Inferior parietal cortex (tissue), 1 donor: ENCODE measurements at regions not wholly inside any gene's neighbourhood (a gene's known extent, or its start where the extent isn't known, plus 50 kb on each side); places are given as distances from the start of the nearest gene placed in this dataset.
"Not testable (repeated sequence)": the region's sequence is repeated elsewhere in the genome, so short reads cannot be mapped to it uniquely, and the experiment has no call there.

Source experiments
- DNase-seq: peaks from one replicate; pipeline ENCODE4 v3.0.0-alpha.2; 2016; ENCODE audit errors: extremely low spot score

DNA sequence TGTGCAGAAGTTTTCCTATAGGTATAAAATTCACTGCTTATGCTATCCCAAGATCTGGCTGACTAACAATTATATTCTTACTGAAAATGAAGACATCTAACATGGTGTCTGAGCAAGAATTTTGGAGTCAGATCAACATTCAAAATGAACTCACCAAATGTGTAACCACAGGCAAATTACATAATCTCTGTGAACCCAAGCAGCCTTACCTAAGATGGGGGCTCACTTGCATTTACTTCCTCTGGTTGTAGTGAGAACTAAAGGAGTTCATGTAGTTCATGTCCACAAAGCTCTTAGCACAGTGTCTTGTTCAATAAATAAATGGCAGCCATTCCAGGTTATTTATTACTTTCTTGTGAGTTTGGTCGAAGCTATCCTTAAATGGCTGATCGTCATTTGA is 163.9 kb upstream of the LCORL start:
- no peak for DNase-seq

DNA sequence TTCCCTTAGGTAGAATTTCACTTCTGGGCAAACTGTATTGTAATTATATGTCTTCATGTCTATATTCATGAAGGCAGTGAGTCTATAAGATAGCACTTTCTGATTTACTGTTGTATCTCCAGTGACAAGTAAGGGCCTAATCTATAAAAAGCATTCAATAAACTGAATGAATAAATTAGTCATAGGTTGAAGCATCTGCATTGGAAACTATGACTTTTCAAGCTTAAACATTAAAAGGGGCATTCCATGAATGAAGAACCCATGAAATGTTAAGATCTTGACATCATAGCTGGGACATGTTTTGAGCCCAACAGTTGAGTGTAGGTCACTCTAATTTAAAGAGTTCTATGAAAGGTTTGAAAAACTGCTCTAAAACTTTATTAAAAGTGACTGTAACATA is 159.3 kb upstream of the LCORL start:
- no peak for DNase-seq

DNA sequence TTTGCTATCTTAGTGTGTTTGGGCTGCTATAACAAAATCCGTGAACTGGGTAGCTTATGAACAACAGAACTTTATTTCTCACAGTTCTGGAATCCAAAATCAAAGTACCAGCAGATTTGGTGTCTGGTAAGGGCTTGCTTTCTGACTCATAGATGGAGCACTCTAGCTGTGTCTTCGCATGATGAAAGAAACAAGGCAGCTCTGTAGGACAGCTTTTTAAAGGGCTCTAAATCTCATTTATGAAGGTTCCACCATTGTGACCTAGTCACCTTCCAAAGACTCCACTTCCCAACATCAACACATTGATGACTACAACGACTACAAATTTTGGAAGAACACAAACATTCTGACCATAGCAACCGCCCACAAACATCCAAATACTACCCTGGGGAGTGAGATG is 158.6 kb upstream of the LCORL start:
- DNase-seq = no peak

DNA sequence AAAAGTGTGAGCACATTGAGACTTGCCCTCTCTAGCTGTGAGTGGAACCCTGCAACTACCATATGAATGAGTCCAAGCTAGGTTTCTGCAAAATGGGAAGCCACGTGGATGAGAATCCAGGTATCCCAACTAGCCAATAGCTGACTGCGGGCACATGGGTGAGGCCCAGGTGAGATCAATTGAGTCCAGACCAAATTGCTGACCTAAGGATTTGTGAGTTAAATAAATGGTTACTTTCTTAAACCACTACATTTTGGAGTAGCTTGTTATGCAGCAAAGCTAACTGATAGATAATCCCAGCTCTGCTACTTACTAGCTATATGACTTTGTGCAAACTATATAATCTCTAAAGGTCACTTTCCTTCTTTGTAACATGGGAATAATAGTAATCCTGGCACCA is 150.3 kb upstream of the LCORL start:
- DNase-seq = no peak

DNA sequence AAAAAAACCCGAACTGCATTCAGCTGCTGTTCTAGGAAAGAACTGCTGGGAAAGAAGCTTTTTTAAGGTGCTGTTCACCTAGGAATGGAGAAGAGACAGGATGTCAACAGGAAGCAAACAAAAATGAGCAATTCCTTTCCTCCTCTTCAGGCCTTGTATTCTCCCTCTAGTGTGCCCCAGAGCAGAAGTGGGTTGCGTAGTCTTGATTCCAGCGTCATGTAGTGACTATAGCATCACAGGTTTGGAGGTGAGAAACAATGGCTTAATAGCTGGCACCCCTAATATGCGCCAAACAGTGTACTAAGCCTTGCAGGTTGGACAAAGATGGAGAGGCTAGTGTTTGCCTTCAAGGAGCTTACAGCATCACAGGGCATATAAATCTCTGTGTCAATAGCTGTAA is 146.3 kb upstream of the LCORL start:
- no peak for DNase-seq

DNA sequence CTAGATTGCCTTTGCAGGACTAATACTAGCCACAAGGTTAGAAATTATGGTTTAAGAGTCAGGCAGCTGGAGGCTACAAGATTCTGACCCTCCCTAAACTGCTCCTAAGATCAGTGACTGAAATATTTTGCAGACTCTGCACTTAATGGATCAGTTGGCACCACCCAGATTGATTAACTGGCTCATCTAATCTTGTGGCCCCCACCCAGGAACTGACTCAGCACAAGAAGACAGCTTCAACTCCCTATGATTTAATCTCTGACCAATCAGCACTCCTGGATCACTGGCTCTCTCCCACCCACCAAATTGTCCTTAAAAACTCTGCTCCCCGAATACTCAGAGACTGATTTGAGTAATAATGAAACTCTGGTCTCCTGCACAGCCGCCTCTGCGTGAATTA is 145.4 kb upstream of the LCORL start:
- no peak for DNase-seq

DNA sequence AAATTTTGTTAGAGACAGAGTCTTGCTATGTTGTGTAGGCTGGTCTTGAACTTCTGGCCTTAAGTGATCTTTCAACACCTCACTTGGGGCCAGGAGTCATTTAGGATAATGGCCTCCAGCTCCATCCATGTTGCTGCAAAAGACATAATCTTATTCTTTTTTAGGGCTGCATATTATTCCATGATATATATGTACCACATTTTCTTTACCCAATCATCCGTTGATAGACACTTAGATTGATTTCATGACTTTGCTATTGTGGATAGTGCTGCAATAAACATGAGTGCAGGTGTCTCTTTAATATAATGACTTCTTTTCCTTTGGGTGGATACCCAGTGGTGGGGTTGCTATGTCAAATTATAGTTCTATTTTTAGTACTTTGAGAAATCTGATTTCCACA is 140.9 kb upstream of the LCORL start:
- no peak for DNase-seq

DNA sequence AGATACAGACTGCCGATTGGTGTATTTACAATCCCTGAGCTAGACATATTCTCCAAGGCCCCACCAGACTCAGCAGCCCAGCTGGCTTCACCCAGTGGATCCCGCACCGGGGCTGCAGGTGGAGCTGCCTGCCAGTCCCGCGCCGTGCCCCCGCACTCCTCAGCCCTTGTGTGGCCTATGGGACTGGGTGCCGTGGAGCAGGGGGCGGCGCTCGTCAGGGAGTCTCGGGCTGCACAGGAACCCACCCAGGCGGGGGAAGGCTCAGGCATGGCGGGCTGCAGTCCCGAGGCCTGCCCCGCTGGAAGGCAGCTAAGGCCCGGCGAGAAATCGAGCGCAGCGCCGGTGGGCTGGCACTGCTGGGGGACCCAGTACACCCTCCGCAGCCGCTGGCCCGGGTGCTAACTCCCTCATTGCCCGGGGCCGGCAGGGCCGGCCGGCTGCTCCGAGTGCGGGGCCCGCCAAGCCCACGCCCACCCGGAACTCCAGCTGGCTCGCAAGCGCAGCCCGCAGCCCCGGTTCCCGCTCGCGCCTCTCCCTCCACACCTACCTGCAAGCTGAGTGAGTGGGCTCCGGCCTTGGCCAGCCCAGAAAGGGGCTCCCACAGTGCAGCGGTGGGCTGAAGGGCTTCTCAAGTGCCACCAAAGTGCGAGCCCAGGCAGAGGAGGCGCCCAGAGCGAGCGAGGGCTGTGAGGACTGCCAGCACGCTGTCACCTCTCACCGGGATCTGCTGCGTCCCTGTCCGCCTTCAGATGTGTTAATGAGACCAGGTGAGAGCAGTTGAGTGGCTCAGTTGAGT is 137.8 kb upstream of the LCORL start:
- not testable (repeated sequence) for DNase-seq

DNA sequence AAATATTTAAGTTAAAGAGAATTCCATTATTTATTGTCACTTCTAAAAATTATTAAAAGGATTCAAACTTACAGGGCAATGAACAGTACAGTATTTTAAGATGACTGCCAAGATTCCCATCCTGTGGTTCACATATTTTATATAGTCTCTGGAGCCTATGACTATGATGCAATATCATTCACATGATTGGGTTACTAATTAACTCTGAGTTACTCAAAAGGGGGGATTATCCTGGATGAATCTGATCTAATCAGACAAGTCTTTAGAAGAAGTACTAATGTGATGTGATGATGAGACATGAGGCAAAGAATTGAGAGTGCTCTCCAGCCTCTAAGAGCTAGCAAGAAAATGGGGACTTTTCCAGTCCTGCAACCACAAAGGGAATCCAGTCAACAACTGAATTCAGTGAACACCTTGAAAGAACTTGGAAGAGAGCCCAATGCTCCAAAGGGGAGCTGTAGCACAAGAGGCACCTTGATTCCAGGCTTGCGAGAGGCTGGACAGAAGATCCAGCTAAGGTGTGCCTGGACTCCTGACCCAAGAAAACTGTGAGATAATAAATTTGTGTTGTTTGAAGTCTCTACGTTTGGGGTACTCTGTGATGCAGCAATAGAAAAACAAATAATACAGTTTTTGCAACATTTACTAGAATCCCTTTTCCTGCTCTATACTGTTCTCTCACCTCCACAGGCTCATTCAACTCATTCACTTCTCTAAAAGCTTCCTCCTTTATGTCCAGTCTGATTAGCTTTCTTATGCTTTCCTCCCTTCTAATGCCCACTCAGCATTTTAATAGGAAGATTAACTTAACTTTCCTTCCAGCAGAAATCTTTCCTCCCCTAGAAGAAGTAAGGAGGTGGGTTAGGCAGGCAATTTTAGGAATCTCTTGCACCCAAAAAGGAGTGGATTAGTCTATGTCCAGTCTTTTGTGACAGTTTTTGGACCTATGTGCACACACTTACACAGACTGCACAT is 133.8 kb upstream of the LCORL start:
- no peak for DNase-seq

DNA sequence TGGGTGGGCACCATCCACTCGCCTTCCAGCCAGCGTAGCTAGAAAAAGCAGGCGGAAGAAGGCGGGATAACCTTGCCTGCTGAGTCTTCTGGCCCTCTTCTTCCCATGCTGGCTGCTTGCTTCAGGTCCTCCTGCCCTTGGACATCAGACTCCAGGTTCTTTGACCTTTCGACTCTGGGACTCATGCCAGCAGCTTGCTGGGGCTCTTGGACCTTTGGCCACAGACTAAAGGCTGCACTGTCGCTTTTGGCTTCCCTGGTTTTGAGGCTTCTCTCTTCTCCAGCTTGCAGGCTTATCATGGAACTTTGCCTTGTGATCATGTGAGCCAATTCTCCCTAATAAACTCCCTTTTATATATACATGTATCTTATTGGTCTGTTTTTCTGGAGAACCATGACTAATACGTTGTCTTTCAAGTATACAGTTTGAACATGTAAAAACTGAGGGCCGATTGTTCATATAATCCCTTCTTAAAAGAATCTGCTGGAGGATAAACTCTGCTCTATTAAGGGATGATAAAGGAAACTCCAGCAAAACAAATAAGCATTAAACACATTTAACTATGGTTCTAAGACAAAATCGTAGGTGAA is 116.6 kb upstream of the LCORL start:
- DNase-seq = no peak

DNA sequence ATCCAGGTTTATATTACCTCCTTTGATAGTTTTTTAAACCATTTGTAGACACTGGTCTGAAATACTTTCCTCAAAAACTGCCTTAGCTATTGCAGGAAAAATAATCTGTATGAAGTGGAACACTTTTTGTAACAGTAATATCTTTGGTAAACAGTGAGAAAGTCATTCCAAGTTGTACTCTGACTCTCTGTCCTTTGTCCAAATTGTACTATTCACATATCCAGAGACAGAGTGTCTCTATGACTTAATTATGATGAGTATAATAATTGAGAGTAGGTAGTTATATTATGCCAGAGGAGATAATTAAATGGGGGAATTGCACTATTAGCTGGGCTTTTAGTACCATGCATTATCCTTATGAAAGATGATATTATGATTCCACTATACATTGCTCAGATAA is 112.6 kb upstream of the LCORL start:
- no peak for DNase-seq

DNA sequence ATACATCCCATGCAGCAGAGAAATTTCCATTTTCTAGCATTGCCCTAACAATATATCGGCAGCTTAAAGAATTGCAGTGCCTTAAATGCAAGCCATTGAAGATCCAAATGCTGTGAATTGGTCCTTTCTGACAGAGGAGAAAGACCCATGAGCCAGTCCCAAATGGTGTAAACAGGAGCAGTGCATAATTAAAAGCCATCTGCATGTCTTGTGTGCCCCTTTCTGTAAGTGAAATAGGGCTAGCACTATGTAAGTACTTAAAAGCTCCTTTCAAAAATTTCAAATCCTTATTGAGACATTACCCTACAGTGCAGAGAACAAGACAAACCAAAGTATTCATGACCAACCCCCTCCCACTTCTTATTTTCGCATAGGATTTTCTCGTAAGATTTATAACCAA is 108.7 kb upstream of the LCORL start:
- DNase-seq = no peak

DNA sequence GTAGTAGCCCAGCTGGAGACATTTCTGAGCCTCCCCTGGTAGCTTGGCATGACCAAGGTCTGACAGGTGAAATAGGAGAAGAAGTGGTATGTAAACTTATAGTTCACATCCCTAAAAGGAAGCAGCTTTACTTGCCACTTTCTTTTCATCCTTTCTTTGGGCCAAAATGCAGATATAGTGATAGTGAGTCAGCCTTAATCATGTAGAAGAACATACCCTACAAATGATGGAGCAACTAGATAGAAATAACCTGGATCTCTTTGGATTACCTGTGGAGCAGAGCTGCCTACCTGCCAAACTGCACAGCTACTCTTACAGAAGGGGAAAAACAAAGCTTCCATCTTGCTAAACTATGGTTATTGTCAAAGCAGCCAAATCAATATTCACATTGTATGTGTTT is 106.7 kb upstream of the LCORL start:
- no peak for DNase-seq

DNA sequence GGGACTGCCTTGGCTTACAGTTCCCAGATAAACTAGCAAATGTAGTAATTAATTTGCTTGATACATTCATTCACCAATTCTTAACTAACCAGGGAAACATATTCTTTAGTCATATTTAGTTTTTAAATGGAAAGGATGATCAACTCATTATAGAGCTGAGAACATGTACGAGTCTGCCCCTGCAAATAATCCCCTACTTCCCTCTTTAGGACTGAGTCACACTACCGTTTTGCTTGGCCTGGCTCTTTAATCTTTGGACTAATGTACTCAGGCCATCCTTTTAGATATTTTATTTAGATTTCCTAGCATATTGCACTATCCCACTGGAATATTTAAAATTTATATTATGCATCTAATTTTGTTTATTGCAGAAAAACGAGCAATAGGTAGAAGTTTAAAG is 105.5 kb upstream of the LCORL start:
- DNase-seq = no peak

DNA sequence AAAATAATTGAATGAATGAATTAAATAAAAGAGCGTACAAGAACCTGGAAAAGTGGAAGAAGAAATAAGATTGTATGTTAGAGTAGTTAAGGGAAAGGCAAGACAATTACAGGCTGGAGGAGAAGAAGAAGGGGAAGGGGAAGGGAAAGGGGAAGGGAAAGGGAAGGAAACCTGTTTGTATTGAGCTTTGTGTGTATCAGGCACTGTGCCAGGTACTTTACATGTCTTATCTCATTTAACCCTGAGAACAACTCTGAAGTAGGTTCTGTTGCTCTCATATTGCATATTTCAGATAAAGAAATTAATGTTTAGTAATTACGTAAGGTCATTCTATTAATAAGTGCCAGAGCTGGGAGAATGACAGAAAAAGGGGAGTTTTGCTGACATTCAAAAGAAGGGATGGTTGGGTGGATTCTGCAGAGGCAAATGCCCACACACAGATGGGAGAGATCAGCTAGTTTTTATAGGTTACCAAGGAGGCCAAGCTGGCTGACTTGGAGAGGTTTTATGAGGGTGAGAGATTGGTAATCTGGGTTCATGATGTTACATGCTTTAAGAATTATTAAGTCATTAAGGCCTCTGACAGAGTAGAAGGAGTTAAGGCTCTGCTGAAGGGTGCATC is 92.3 kb upstream of the LCORL start:
- no peak for DNase-seq

DNA sequence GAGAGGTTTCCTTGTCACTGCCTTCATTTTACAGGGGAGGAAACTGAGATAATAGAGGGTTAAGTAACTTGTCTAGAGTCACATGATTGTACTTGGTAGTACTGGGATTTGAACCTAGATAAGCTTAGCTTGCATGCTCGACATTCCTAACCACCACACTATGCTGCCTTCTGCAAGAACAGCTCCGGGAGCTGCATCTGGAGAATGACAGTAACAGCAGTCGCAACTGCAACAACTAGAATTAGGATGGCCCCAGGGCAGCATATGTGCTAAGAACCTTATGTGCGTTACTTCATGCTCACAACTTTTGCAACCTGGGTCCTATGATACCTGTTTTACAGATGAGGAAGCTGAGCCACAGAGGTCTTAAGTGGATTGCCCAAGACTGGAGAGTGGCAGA is 89.5 kb upstream of the LCORL start:
- no peak for DNase-seq

DNA sequence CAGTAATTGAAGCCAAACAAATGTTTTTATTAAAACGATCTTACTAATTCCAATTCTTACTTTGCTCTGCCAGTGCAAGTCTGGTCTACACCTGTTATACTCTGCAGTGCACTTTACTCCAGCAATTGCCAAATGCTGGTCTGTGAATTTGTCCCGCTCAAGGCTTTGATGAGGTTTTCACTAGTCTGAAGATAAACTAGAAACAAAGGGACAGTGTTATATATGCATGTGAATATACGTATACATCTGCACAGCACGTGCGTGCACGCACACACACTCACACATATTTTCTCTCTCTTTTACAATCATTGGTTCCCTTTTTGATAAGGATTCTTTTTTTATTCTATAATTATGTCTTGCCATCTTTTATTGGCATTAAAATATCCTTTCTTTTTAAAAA is 88.5 kb upstream of the LCORL start:
- DNase-seq = no peak

DNA sequence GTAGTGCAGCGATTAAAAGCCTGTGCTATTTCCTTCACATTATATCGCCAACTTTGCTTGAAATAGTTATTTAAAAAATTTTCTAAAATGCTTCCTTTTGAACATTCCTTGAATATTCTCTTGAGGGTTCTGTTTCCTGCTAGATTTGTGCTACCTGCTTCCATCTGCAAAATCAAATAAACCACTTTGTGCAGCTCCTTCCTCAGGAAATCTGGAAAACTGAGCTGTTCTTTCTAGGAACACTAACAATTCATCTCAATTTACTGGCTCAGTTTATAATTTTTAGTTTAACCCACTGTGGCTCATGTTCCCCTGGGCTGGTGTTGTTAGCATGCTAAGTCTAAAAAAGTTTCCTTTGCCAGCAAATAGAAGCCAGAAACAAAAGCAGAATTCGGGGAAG is 88.1 kb upstream of the LCORL start:
- no peak for DNase-seq

DNA sequence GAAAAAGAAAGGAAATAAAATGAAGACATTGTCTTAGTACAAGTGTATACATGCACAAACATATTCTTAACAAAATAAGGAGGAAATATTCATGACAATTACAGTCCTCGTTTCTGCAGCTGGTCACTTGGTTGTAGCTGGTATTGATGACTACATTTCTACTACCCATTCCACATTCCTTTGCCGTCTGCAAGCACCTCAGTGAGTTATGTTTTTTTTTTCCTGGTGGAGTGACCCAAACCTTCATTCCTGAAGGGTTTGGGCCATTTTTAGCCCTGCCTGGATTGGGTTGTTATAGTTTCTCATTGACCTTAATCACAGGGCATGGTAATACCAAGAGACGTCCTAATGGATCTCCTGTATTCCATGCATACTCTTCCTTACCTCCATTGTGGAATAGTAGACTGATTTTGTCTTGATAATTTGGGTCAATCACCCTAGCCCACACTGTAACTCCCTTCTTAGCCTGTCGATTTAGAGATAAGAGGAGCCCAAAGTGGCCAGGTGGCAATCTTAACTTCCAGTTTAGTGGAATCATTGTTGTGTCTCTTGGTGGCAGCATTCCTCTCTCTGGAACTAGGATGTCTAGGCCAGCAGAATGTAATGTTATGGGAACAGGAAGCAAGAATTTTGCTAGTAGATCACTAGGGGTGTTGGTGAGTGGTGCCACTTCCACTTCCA is 86.4 kb upstream of the LCORL start:
- DNase-seq = not testable (repeated sequence)

DNA sequence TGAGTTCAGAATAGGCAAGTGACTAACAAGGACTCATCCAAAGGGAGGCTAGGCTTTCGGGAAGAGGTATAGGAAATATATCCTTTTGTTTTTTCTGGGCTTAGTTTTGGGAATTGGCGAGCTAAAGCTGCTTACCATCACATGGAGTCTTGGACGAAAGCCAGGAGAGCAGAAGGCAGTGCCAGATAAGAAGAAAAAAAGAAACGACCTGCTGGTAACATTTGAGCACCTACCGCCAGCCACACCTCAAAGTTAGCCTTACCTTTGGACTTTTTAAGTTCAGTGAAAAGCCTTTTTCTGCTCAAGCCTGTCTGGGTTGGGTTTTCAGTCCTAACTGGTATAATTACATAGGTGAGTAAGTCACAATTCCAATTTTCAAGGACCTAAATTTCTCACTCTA is 85.1 kb upstream of the LCORL start:
- DNase-seq = no peak
